Smooth muscle cell (in vitro differentiated cells): ENCODE measurements at regions not wholly inside any gene's neighbourhood (a gene's known extent, or its start where the extent isn't known, plus 50 kb on each side); places are given as distances from the start of the nearest gene placed in this dataset.

ENCODE experiments used
- DNase-seq: peaks from one replicate; lab custom pipeline; 2025; ENCODE audit not compliant: unreplicated experiment; lab: John Stamatoyannopoulos, UW
- H2AFZ ChIP-seq: fragments of 200-600 bp; sonication (generic); 2 replicates; pipeline ENCODE4 v1.6.0; 2016; ENCODE audit warnings: antibody characterized with exemption, low read depth, mild to moderate bottlenecking
- H3F3A ChIP-seq: fragments of 200-600 bp; sonication (generic); 2 replicates; pipeline ENCODE4 v1.6.0; 2017; ENCODE audit warnings: antibody characterized with exemption, low read depth
- H3K27ac ChIP-seq: fragments of 200-600 bp; sonication (generic); 2 replicates; pipeline ENCODE4 v1.5.1; 2016; ENCODE audit warnings: low read depth, mild to moderate bottlenecking
- H3K27me3 ChIP-seq: fragments of 200-600 bp; sonication (generic); 2 replicates; pipeline ENCODE4 v1.6.1; 2016; ENCODE audit warnings: low read depth, mild to moderate bottlenecking
- H3K36me3 ChIP-seq: fragments of 200-600 bp; sonication (generic); 2 replicates; pipeline ENCODE4 v1.5.1; 2016; ENCODE audit warnings: low read depth
- H3K4me1 ChIP-seq: fragments of 200-600 bp; sonication (generic); 2 replicates; pipeline ENCODE4 v1.5.1; 2016; ENCODE audit warnings: low read depth
- H3K4me2 ChIP-seq: fragments of 200-600 bp; sonication (generic); 2 replicates; pipeline ENCODE4 v1.6.0; 2016; ENCODE audit warnings: mild to moderate bottlenecking
- H3K4me3 ChIP-seq: fragments of 200-600 bp; sonication (generic); 2 replicates; pipeline ENCODE4 v1.5.1; 2016; ENCODE audit warnings: mild to moderate bottlenecking
- H3K79me2 ChIP-seq: fragments of 200-600 bp; sonication (generic); 2 replicates; pipeline ENCODE4 v1.6.0; 2016; ENCODE audit warnings: low read depth, mild to moderate bottlenecking
- H3K9ac ChIP-seq: fragments of 200-600 bp; sonication (generic); 2 replicates; pipeline ENCODE4 v1.6.0; 2016; ENCODE audit warnings: low read depth
- H3K9me3 ChIP-seq: fragments of 200-600 bp; sonication (generic); replicated peaks from 2 replicates; pipeline ENCODE4 v1.5.1; 2016; ENCODE audit warnings: low read depth
- H4K20me1 ChIP-seq: fragments of 200-600 bp; sonication (generic); 2 replicates; pipeline ENCODE4 v1.6.0; 2016; ENCODE audit warnings: low read depth
- WGBS: methylation state at CpG from one replicate; pipeline ENCODE4 v1.1.7; 2016; ENCODE audit warnings: low lambda C conversion rate; 5-methylcytosine and 5-hydroxymethylcytosine counted together
- TF ChIP-seq, protein P1 (sequence below): fragments of 200-600 bp; sonication (generic); IDR thresholded peaks from 2 replicates; pipeline ENCODE4 v1.5.1; 2017; ENCODE audit warnings: borderline replicate concordance, mild to moderate bottlenecking, antibody characterized with exemption; ENCODE audit not compliant: insufficient read depth, poor library complexity, severe bottlenecking

DNA sequence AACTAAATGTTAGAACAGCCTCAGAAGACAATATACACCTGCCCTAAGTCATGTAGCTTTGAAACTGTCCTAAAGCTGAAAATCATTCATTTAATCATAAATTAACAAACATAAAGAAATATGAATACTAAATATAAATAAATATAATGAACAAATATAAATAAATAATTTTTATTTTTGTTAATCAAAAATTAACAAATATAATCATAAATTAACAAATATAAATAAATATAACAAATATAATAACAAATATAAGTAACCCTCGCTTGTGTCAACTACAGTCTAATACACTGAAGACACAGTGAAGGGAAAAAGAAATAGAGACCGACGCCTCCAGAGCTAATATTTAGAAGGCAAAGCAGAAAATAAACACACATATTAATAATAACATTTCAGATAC is 527.3 kb downstream of the CYLC2 start:
- Histone ChIP-seq H3K9me3 (no peaks in the 10 kb centered on the region), H3K4me2 (no peak overlapping the region), H4K20me1 (no peaks in the 10 kb centered on the region)

DNA sequence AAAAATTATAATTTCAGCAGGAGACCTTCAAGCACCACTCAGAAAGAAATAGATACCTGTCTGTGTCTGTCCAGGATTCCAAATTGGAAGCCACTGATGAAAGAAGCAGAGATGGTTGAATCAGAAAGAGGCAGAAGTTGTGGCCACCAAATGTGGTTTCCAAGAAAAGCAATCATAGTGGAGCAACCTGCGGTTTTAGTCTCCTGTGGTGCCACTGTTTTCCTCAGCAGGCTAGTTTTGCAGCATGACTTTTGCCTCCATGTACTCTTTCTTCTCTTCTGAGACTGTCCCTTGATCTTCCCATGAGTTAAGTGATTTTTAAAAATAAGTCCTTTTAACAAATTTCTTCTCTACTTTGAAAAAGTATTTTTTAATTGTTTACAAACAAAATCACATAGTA is 535.8 kb downstream of the CYLC2 start:
- Histone ChIP-seq H3F3A (no peaks in the 10 kb centered on the region), H3K9ac (no peak overlapping the region), H3K4me2 (no peak overlapping the region), H3K27me3 (no peaks in the 10 kb centered on the region), H3K36me3 (no peaks in the 10 kb centered on the region), H3K4me1 (no peaks in the 10 kb centered on the region), H2AFZ (no peak overlapping the region), H4K20me1 (no peaks in the 10 kb centered on the region), H3K27ac (no peak overlapping the region), H3K9me3 (no peaks in the 10 kb centered on the region), H3K4me3 (no peak overlapping the region), H3K79me2 (no peaks in the 10 kb centered on the region)
- TF ChIP-seq, protein P1, sequence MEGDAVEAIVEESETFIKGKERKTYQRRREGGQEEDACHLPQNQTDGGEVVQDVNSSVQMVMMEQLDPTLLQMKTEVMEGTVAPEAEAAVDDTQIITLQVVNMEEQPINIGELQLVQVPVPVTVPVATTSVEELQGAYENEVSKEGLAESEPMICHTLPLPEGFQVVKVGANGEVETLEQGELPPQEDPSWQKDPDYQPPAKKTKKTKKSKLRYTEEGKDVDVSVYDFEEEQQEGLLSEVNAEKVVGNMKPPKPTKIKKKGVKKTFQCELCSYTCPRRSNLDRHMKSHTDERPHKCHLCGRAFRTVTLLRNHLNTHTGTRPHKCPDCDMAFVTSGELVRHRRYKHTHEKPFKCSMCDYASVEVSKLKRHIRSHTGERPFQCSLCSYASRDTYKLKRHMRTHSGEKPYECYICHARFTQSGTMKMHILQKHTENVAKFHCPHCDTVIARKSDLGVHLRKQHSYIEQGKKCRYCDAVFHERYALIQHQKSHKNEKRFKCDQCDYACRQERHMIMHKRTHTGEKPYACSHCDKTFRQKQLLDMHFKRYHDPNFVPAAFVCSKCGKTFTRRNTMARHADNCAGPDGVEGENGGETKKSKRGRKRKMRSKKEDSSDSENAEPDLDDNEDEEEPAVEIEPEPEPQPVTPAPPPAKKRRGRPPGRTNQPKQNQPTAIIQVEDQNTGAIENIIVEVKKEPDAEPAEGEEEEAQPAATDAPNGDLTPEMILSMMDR = no peak
- WGBS = 71% methylated on average over 1 of the region's 1 CpG
- DNase-seq = no peak

More for the DNA sequence above, 527.3 kb downstream of the CYLC2 start:
- Histone ChIP-seq H2AFZ (no peak overlapping the region), H3K4me1 (no peaks in the 10 kb centered on the region), H3K9ac (no peak overlapping the region), H3K79me2 (no peaks in the 10 kb centered on the region), H3F3A (no peaks in the 10 kb centered on the region), H3K36me3 (no peaks in the 10 kb centered on the region), H3K4me3 (no peak overlapping the region), H3K27me3 (no peaks in the 10 kb centered on the region), H3K27ac (no peak overlapping the region)
- DNase-seq = no peak
- TF ChIP-seq, protein P1 = no peak
- 90% methylated on average over 3 of the region's 3 CpGs for WGBS

GRCh38 chr9:103533318-103533717 is 538.2 kb downstream of the CYLC2 start:
- Histone ChIP-seq H2AFZ (no peak overlapping the region), H3K4me3 (no peak overlapping the region), H3K4me2 (no peak overlapping the region), H3K9me3 (no peaks in the 10 kb centered on the region), H3K79me2 (no peaks in the 10 kb centered on the region), H3K36me3 (no peaks in the 10 kb centered on the region), H3K9ac (no peak overlapping the region), H3K4me1 (no peaks in the 10 kb centered on the region), H3K27ac (no peak overlapping the region), H3F3A (no peaks in the 10 kb centered on the region), H4K20me1 (no peaks in the 10 kb centered on the region), H3K27me3 (no peaks in the 10 kb centered on the region)
- 92% methylated on average over 5 of the region's 5 CpGs for WGBS
- no peak for DNase-seq
- TF ChIP-seq, protein P1 = no peak

GRCh38 chr9:103537426-103537825 is 542.3 kb downstream of the CYLC2 start:
- Histone ChIP-seq H3K27ac (no peak overlapping the region), H3K79me2 (no peaks in the 10 kb centered on the region), H3K36me3 (no peaks in the 10 kb centered on the region), H3K4me2 (no peak overlapping the region), H3K9ac (no peak overlapping the region), H3K4me1 (no peaks in the 10 kb centered on the region), H2AFZ (no peak overlapping the region), H3F3A (no peaks in the 10 kb centered on the region), H3K9me3 (no peaks in the 10 kb centered on the region), H3K27me3 (no peaks in the 10 kb centered on the region), H4K20me1 (no peaks in the 10 kb centered on the region), H3K4me3 (no peak overlapping the region)
- DNase-seq = no peak
- TF ChIP-seq, protein P1 = no peak
